HG03520 (cell line): ENCODE measurements at regions not wholly inside any gene's neighbourhood (a gene's known extent, or its start where the extent isn't known, plus 50 kb on each side); places are given as distances from the start of the nearest gene placed in this dataset.
"Not testable (repeated sequence)": the region's sequence is repeated elsewhere in the genome, so short reads cannot be mapped to it uniquely, and the experiment has no call there.

Experiments
- ATAC-seq: cut with Tn5 transposase; IDR thresholded peaks from one replicate; pipeline ENCODE4 v1.9.1; 2021; ENCODE audit warnings: mild to moderate bottlenecking, moderate library complexity; ENCODE audit not compliant: unreplicated experiment

DNA sequence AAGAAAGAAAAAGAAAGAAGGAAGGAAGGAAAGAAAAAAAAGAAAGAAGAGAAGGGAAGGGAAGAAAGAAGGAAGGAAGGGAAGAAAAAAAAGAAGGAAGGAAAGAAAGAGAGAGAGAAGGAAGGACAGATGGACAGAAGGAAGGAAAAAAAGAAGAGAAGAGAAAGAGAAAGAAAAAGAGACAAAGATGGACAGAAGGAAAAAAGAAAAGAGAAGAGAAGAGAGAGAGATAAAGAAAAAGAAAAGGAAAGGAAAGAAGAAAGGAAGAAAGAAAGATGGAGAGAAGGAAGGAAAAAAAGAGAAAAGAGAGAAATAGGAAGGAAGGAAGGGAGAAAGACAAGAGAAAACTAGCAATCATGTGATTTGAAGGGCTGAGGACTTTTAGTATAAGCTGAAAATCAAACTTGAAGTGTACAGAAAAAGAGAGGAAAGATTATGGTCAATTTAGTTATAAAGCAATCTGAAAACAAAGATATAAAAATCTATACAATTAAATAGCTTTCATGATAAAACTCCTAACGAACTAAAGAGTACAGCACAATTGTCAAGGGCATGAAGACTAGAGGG is 115.3 kb downstream of the LTN1 start:
- ATAC-seq = no peak

DNA sequence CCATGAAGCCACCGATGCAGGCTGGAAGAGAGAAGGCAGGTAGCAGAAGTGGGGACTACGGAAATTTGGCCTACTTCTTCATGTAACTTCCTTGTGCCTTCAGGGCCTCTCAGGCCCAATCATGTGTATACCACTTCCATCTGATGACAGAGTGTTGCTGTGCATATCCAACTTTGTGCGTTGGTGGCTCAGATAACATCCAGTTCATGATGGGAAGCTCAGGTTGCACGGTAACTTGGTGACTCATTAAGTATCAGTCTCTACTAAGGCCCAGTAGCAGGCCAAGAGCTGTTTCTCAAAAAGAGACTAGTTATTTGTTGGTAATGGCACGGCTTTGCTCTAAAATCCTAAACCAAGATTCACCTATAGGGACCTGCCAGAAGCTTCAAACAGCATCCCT is 117.6 kb downstream of the LTN1 start:
- no peak for ATAC-seq

DNA sequence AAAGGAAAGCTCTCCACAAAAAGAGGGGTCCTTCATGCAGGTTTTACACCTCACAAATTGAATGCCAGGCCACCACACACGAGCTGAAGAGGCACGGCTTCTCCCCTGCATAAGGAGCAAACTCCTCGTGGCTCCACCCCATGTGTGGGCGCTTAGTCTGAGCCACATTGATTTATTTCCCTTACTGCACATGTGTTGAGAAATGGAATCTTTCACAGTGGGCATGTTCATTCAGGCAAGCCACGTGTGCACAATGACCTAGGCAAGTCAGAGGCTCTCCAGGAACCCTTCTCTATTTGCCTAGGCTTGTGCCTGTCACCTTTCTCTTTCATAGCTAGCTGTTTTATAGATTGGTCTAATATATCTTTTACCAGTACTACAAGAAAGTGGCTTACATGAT is 120.5 kb downstream of the LTN1 start:
- ATAC-seq = no peak

DNA sequence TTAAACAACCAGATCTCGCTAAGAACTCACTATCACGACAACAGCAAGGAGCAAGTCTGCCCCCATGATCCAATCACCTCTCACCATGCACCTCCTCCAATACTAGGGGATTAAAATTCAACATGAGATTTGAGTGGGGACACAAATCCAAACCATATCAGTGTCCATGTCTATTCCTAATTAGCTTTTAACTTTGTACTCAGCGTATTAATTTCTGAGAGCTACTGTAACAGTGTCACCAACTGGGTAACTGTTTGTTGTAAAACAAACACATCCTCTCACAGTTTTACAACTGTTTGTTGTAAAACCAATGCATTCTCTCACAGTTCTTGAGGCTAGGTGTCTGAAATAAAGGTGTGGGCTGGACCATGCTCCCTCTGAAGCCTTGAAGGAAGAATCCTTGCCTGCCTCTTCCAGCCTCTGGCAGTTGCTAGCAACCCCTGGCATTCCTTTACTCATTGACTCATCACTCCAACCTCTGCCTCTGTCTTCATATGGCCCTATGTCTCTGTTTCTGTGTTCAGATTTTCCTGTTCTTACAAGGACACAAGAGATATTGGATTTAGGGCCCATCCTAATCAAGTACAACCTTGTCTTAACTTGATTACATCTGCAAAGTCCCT is 121.2 kb downstream of the LTN1 start:
- ATAC-seq = no peak

DNA sequence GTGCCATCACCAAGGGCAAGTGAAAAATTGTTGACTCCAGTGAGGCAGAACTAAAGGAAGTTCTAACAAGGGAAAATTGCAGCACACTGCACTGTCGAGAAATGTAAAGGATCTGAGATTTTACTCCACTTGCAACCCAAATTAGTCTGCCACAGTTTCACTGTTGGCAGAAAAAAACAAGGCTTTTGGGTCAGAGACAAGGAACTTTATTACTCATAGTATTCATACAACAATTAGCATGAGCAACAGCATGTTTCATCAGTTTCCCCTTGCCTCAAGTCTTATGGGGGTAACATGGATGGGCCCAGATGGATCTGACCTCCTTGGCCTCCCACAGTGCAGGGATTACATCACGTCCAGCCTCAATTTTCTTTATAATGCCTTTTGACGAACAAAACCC is 125.3 kb downstream of the LTN1 start:
- no peak for ATAC-seq

DNA sequence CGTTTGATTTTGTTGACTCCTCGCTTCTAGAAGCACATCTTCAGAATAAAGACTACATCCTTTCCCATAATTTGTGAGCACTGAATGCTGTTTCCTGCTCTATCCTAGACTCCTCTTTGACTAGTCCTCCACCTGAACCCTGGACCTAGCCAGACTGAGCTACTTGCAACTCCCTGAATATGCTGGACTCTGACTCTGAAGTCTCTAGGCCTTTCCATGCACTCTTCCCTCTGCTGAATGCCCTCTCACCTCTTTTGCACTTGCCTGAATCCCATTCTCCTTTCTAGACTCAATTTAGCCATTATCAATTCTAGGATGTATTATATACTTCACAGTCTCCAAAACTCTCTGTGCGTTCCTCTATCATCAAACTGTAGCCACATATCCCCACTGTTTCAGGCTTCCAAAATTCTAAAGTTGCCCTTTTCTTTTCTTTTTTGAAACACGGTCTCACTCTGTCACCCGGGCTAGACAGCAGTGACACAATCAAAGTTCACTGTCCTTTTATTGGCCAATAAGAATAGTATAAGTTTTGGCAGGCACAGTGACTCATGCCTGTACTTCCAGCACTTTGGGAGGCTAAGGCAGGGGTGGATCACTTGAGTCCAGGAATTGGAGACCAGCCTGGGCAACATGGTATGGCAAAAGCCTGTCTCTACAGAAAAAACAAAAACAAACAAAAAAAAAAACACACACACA is 127.0 kb downstream of the LTN1 start:
- no peak for ATAC-seq

DNA sequence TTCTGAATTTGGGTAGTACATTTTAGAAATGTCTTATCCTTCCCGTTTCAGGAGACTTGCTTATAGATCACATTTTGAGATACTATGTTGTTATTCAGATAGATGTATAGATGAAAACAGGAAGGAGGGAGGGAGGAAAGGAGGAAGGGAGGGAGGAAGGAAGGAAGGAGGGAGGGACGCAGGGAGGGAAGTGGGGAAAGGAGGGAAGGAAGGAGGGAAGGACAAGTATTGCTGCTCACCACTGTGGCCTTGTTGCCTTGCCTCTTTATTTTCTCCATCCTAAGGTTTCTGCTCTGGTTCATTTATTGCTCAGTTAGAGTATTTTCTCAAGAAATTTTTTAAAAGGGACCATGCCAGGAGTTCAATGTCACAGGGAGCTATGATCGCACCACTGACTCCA is 134.3 kb downstream of the LTN1 start:
- no peak for ATAC-seq

DNA sequence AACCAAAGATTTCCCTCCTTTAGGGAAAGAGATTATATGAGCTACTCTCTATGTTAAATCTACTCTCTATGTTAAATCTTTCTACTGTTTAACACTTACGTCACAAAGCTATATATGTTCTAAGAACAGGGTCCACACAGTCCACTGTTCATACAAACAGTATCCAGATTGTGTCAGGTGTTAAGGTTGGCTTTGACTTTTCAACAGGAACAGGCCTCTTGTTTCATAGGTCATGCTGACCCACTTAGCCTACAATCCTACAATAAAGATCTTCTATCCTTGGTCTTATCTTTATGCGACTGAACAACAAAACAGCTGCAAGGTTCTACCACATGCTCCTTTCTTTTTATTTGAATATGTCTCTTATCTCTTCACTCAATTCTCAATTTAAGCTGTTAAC is 134.9 kb downstream of the LTN1 start:
- no peak for ATAC-seq

DNA sequence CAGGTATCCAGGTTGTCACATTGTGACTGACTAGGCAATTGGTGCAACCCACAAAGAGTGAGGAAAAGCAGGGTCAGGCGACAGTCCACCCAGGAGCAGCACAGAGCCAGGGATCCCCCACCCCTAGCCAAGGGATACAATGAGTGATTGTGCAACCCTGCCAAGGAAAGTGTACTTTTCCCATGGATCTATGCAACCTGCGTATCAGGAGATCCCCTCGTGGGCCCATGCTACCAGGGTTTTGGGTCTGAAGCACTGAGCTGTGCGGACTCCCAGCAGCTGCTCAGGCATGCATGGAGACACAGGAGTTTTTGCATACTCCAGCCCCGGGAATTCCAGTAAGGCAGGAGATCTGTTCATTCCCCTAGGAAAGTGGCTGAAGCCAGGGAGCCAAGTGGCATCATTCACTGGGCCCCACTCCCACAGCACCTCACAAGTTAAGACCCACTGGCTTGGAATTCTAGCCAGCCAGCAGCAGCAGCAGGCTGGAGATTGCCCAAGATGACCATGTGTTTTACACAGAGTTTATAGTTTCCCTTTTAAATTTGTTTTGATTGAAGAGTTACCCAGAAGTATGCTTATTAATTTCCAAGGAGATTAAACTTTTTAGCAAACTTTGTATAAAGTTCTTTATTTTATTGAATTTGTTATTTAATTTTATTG is 136.0 kb downstream of the LTN1 start:
- ATAC-seq = no peak

DNA sequence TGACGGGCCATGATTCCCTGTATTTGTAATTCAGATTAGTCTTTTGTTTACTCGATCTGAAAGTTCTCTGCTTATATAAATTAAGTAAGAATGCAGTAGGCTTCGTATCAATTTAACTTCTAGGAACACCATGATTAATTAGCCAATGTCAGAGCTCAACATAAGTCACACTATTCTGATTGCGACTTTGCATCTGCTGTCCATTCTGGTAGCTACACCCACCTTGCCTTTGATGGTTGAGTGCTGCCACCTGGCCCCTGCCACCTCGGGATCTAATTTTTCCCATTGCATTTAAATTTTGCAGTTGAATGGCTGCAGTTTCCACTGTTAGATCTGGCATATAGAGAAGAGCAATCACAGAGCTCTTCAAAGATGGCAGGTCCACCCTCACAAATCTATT is 140.0 kb downstream of the LTN1 start:
- ATAC-seq = no peak

DNA sequence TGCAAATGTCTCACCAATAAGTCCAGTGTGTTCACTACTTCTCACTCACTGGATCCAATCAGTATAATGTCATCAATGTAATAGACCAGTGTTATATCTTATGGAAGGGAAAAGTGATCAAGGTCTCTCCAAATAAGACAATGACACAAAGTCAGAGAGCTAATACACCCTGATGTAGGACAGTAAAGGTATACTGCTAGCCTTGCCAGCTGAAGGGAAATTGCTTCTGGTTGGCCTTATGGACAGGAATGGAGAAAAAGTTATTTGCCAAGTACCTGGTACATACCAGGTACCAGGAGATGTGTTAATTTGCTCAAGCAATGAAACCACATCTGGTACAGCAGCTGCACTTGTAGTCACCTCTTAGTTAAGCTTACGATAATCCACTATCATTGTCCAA is 141.0 kb downstream of the LTN1 start:
- no peak for ATAC-seq

DNA sequence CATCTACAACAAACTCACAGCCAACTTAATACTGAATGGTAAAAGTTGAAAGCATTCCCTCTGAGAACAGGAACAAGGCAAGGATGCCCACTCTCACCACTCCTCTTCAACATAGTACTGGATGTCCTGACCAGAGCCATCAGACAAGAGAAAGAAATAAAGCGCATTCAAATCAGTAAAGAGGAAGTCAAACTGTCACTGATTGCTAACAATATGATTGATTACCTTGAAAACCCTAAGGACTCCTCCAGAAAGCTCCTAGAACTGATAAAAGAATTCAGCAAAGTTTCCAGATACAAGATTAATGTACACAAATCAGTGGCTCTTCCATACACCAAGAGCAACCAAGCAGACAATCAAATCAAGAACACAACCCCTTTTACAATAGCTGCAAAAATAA is 153.4 kb downstream of the LTN1 start:
- ATAC-seq = not testable (repeated sequence)

DNA sequence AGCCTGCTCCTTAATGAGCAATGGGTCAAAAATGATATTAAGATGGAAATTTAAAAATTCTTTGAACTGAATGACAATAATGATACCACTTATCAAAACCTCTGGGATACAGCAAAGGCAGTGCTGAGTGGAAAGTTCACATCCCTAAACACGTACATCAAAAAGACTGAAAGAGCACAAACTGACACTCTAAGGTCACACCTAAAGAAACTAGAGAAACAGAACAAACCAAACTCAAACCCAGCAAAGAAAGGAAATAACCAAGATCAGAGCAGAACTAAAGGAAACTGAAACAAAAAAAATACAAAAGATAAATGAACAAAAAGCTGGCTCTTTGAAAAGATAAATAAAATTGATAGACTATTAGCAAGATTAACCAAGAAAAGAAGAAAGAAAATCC is 155.3 kb downstream of the LTN1 start:
- ATAC-seq = not testable (repeated sequence)

DNA sequence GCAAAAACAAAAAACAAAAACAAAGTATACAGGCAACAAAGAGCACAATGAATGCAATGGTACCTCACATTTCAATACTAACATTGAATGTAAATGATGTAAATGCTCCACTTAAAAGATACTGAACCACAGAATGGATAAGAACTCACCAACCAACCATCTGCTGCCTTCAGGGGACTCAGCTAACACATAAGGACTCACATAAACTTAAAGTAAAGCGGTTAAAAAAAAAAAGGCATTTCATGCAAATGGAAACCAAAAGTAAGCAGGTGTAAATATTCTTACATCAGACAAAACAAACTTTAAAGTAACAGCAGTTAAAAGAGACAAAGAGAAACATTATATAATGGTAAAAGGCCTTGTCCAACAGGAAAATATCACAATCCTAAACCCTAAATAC is 156.1 kb downstream of the LTN1 start:
- not testable (repeated sequence) for ATAC-seq

DNA sequence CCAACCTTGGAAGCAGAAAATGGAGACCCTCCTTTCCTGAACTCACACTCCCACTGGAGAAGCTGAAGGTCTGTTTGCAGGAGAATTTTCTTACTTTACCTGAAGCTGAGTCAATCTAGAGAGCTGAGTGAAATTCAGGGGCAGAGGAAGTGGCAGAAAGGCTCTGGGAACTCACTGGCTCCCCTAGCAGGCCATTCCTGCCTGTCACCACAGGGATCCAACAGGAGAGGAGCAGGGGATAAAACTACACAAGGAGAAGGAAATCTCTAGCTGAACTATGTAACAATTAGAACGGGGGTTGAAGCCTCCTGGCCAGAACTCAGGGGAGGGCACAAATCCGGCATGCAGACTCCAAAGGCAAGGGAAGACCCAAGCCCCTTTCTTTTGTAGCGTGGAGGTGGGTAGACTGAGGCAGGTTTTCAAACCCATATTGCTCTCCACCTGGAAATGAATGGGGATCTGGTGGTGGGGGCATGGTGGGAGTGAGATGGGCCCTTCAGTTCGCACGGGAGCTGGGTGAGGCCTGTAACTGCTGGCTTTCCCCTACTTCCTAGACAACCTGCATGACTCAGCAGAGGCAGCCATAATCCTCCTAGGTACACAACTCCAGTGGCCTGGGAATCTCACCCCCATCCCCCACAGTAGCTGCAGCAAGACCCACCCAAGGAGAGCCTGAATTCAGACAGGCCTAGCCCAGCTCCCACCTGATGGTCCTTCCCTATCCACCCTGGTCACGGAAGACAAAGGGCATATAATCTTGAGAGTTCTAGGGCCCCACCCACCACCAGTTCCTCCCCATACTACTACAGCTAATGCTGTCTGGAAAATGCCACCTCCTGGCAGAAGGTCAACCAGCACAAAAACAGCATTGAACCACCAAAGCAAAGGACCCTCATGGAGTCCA is 158.1 kb downstream of the LTN1 start:
- no peak for ATAC-seq

DNA sequence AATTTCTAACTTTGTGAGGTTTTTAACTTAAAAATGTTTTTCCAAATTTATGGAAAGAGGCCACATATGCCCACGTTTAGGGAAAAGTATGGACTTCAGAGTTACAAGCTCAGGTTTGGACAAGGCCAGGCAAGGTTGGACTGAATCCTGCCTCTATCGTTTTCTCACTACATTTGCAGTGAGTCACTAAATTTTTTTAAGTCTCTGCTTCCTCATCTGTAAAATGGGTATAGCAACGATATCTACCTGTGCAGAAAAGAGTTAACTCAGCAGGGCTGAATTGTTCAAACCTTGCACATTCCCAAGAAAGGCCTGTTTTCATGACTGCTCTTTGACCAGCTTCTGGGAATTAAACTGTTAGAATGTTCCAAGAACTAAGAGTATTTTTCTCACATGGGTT is 159.1 kb downstream of the LTN1 start:
- no peak for ATAC-seq

DNA sequence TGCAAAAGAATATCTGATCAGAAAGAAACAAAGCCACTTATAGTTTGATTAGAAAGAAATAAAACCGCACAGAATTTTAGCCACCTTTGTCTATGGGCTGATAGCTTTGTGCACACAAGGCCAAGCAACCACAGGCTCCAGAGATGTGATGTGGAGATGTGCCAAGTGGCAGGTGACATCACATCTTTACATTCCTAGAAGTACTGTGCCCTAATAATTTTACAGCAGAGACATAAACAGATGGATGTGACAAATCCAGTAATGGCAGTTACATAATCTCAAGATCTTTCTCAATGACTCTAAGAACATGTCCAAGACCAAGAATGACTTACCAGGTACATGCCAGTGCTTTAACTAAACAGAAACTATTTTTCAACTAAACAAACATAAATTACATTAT is 159.5 kb downstream of the LTN1 start:
- no peak for ATAC-seq

DNA sequence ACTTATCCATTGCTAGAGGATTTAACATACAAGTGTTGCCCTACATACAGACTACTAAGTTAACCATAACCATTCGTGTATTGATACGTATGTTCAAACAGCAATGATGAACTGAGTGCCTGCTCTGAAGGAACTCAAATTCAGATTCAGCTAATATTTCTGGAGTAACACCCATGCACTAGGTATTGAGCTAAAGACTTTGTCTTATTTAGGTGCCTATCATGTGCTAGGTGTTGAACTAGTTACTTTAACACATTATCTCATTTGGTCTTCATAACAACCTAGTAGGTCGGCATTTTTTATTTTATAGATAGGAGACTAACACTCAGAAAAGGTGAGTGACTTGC is 160.0 kb downstream of the LTN1 start:
- ATAC-seq = no peak

DNA sequence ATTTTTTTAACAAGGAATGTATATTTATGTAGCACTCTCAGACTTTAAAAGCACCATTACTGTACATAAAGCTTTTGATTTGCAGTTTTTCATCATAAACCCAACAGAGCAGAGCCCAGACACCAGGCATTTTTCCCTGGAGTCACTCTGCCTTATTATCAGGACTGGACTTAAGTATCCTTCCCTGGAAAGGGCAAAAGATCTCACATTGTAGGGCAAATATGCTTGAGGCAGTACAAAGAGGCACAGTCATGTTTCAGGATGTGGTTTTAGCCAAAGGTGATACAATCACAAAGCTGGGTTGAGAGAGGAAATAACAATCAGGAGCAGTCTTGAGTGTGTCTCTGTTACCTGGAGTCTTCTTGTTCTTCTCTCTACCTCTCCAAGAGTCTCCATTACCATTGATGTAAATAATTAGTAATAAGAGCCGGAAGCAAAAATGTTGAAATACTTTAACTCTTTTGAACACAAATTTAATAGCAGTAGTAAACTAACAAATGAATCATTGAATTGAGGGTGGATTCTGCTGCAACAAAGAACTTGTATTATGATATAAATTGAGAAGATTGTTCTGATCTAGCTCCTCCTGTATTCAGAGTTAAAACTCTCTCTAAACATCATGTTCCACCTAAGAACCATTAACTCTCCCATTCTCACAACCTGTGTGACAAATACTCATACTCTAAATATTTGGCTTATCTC is 160.5 kb downstream of the LTN1 start:
- ATAC-seq = no peak

DNA sequence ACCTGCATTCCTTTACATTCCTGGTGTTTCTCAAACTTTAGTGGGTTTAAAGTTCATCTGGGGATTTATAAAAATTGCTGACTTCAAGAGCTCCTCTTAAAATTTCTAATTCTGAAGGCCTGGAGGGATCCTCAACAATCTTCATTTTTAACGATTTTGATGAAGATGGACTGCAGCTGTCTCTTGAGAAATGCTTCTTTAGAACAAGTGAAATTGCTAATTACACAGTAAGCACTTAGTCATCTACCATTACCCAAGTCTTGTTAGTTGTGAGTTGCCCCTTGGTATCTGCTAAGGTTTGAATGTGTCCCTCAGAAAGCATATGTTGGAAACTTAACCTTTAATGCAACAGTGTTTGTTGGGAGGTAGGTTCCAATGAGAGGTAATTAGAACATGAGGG is 163.7 kb downstream of the LTN1 start:
- ATAC-seq = no peak

DNA sequence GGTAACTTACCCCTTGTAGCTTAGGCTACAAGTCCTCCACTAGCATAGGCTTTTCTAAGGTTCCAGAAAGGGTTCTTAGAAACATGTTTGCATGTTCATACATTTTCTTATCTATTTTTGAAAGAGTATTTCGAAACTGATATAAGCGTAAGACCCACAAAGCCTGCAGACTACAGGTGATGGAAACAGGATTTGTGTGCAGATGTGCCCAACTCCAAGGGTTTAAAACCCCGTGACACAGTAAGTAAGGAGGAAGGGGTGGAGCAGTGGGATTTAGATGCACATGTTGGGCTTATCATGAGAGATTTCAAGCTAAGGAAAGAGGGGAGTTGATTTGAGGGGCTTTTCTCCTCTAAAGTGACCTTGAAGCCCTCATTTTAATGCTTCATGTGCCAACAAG is 164.7 kb downstream of the LTN1 start:
- no peak for ATAC-seq
